SK-N-MC (cell line): ENCODE measurements at regions not wholly inside any gene's neighbourhood (a gene's known extent, or its start where the extent isn't known, plus 50 kb on each side); places are given as distances from the start of the nearest gene placed in this dataset.

Source experiments
- EZH2 ChIP-seq: fragments of 200-600 bp; sonication (generic); IDR thresholded peaks from one replicate; pipeline ENCODE4 v1.6.1; 2017; ENCODE audit warnings: antibody characterized with exemption
- FOXP2 ChIP-seq: optimal IDR thresholded peaks from 2 replicates; pipeline ENCODE3; 2011; ENCODE audit warnings: mild to moderate bottlenecking, moderate library complexity; ENCODE audit not compliant: insufficient read depth; ENCODE audit errors: extremely low read length, control extremely low read depth
- POLR2AphosphoS5 ChIP-seq: IDR thresholded peaks from 2 replicates; pipeline ENCODE4 v1.6.1; 2012; ENCODE audit warnings: mild to moderate bottlenecking, low read depth, low read length, borderline replicate concordance

- TF ChIP-seq EZH2: no peak
- no peak for TF ChIP-seq POLR2AphosphoS5
- no peak for TF ChIP-seq FOXP2
Observed at GRCh38 chr5:175129619-175130018, 314.4 kb downstream of the DRD1 start.
